HG03139 (cell line): ENCODE measurements at regions not wholly inside any gene's neighbourhood (a gene's known extent, or its start where the extent isn't known, plus 50 kb on each side); places are given as distances from the start of the nearest gene placed in this dataset.
"Not testable (repeated sequence)": the region's sequence is repeated elsewhere in the genome, so short reads cannot be mapped to it uniquely, and the experiment has no call there.

Experiments
- ATAC-seq: cut with Tn5 transposase; IDR thresholded peaks from one replicate; pipeline ENCODE4 v1.9.1; 2021; ENCODE audit not compliant: unreplicated experiment

- ATAC-seq = no peak
Observed at GRCh38 chr15:62362608-62363007, 197.5 kb upstream of the C2CD4B start.

DNA sequence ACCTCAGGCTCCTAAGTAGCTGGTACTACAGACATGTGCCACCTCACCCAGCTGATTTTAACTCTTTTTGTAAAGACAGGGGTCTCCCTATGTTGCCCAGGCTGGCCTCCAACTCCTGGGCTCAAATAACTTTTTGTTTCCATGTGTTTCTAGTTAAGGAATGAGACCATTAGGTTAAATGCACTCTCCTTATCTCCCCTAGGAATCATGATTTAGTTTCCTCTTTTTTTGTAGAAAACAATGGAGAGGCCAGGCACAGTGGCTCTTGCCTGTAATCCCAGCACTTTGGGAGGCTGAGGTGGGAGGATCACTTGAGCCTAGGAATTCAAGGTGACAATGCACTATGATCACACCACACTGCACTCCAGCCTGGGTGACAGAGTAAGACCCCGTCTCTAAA is 198.8 kb upstream of the C2CD4B start:
- no peak for ATAC-seq

- ATAC-seq = no peak
Observed at GRCh38 chr15:62365795-62366442, 200.8 kb upstream of the C2CD4B start.

- no peak for ATAC-seq
Observed at GRCh38 chr15:62369454-62369853, 204.4 kb upstream of the C2CD4B start.

DNA sequence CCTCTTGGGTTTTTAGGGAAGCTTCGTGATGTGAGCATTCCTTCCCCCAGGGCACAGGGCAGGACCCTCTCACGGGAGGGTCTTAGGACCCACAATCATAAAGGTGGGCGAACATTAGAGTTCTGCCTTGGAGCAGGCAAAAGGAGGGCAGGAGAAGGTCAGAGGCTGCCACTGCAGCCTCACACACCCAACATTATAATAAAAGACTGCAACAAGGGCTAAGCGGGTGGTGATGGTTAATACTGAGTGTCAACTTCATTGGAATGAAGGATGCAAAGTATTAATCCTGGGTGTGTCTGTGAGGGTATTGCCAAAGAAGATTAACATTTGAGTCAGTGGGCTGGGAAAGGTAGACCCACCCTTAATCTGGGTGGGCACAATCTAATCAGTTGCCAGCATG is 206.6 kb upstream of the C2CD4B start:
- not testable (repeated sequence) for ATAC-seq

GRCh38 chr15:62377736-62378480 is 212.8 kb upstream of the C2CD4B start:
- ATAC-seq = no peak

DNA sequence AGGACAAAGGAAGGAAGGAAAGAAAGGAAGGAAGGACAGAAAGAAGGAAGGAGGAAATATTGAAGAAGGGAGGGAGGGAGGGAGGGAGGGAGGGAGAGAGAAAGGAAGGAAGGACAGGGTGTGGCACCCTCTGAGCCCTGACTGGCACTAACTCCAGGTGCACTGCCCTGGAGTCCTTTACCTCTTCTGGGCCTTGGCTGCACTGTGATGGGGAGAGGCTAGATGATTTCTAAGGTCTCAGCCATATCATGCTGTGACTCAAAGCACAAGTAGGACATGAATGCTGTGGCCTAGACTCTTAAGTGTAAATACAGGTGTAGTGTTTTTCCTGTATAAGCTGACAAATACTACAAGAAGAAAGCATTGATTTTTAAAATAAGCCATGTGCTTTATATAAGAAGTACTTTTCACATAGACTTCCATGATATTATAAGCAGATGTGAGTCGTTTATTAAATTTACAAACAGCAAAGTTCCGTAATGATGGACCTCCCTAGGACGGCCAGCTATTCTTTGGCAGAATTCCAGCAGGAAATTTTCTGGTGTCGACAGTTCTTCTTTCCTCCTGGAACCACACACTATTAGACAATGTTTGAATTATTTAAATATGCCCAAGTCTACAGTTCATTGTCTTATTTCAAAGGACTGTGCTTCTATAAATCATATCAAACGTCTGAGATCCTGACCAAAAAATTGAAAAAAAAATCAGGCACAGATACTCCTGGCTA is 213.8 kb upstream of the C2CD4B start:
- ATAC-seq = no peak

GRCh38 chr15:62380011-62380410 is 214.9 kb upstream of the C2CD4B start:
- no peak for ATAC-seq

DNA sequence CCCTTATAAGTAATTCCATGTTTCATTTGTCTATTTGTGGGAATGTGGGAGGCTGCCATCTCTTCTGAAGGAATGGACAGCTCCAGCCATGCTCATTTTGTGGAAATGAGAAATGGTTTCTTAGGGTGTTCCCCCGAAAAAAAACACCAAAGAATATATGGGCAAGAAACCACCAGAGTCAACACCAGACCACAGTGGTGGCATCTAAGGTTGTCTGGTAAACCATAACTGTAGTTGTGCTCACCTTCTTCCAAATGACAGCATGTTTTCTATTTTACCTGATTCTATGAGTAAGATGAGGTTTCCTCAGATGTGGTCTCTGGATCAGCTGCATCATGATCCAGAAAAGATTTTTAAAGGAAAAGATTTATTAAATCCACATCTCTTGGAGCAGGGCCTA is 217.0 kb upstream of the C2CD4B start:
- ATAC-seq = no peak

DNA sequence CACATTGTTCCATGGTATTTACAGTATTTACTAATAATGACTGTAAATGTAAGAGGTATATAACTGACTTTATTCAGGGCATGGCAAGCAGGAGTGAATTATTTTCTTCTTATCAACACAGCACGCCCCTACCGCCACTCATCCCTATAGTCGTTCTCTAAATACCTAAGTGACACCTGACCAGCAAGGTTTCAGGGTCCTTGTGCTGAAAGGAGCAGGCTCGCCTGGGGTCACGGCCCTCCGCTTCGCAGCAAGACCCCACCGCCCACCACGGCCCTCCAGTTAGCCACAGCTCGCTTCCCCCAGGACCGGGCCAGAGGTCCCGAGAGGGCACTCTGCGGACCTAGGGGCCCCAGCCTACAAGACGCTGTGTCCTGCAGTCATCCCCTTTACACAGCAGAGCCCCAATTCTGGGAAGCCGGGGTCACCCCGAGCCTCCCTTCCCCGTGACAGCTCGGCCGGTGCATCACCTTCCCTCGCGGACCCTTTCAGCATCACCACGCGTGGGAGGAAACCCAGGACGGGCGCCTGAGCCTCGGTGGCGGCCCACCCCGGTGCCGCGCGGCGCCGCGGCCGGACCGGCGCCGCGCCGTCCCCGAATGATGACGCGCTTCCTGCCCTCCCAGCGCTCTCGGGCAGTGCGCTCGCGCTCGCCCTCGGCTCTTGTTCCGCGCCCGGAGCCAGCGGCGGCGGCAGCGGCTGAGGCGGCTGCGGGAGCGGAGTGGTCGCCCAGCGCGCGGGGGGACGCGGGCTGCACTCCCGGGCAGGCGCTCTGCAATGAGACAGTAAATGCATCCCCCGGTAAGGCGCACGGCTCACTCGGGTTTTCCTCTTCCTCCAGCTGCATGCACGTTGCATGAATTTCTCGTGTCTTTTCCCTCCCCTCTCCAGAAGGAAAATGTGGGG is 225.1 kb upstream of the C2CD4B start, which contains the start of gene TLN2:
TSS of gene TLN2 (plus strand) at position 666 of the 906 bp plus-strand sequence.
- ATAC-seq = peak; percentile 80

- ATAC-seq = no peak
Observed at GRCh38 chr15:62390791-62391640, 225.9 kb upstream of the C2CD4B start.

DNA sequence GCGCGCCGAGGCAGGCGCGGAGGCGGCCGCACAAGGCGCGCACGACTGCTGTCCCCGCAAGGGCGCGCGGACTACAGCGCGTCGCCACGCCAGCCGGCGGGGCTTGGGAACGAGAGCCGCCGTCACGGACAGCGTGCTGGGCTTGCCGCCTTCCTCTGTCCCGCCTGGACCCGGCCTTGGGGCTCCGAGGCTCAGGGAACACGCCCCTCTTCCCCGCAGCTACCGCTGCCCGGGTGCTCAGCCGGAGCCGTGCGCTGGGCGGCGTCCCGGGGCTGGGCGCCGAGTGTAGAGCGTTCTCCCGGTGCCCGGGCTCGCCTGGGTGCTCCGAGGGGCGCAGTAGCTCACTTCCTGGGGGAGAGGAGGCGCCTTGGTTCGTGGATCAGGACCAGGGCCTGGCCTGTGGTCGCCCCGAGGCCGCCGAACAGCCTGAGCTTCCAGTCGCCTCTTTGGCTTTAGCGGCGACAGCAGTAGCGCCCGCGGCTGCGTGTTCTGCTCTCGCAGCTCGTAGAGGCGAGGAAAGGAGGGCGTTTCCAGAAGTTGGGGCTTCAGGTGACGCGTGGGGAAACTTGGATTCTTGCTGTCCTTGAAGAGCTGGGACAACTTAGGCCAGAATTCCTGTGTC is 226.7 kb upstream of the C2CD4B start:
- no peak for ATAC-seq

DNA sequence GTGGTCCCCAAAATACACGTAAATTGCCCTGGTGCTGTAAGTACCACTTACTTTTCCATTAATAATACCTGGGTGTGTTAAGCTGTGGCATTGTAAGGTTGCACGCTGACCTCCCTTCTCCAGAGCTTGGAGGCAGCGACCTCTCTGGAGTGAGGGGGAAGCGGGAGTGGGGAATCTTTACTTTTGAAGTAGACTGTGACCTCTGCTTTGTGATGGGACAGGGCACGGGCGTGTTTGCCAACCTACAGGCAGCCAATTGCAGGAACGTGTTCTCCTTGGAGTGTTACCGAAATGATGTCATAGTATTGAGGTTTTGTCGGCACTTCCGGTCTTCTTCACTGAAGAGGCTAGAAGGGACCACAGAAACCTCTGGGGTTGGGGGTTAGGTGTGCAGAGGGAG is 227.3 kb upstream of the C2CD4B start:
- ATAC-seq = no peak

- ATAC-seq = no peak
Observed at GRCh38 chr15:62393196-62393595, 228.1 kb upstream of the C2CD4B start.

- ATAC-seq = no peak
Observed at GRCh38 chr15:62394079-62394478, 229.0 kb upstream of the C2CD4B start.

DNA sequence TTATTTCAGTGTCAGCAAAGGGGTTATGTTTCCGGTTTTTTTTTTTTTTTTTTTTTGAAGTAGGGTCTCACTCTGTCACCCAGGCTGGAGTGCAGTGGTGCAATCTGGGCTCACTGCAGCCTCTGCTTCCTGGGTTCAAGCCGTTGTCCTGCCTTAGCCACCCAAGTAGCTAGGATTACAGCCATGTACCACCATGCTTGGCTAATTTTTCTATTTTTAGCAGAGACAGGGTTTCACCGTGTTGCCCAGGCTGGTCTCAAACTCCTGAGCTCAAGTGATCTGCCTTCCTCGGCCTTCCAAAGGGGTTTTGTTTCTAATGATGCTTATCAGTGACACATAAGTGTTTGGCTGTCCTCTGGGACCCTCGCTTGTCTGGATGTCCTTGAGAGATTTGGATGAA is 235.7 kb upstream of the C2CD4B start:
- no peak for ATAC-seq

DNA sequence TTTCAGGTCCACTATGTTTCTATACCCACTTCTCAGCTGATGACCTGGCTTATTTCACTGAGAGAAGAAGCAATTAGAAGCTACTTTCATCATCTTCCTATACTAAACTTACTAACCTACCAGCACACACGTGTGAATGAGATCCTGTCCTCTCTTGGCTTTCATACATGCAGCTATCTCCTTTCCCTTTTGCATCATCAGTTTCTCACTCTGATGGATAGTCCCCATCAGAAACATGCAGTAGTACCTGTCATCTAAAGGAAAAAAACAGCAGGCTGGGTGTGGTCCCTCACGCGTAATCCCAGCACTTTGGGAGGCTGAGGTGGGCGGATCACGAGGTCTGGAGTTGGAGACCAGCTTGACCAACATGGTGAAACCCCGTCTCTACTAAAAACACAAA is 237.6 kb upstream of the C2CD4B start:
- no peak for ATAC-seq

DNA sequence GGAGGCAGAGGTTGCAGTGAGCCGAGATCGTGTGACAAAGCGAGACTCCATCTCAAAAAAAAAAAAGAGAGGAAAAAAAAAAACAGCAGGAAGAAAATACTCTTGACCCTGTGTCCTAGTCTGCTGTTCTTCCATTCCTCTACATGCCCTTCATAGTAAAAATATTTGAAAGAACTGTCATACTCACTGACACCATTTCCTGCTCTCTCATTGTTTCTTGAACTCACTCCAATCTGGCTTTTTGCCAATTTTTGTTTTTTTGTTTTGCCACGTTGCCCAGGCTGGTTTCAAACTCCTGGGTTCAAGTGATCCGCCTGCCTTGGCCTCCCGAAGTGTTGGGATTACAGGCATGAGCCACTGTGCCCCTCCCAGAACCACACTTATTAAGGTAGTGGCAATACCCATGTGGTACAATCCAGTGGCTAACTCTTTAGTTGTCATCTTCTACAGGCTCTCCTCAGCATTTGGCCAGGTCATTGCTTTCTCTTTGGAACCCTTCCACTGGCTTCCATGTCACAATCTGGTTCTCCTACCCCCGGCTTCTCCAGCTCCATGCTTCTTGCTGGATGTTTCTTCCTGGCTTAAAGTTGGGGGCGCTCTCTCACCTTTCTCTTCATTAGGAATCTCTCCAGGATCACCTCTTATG is 238.2 kb upstream of the C2CD4B start:
- ATAC-seq = no peak
